GM18517 (cell line): ENCODE measurements at regions not wholly inside any gene's neighbourhood (a gene's known extent, or its start where the extent isn't known, plus 50 kb on each side); places are given as distances from the start of the nearest gene placed in this dataset.

ENCODE experiments used
- ATAC-seq: cut with Tn5 transposase; IDR thresholded peaks from one replicate; pipeline ENCODE4 v1.9.1; 2021; ENCODE audit warnings: mild to moderate bottlenecking, moderate library complexity; ENCODE audit not compliant: unreplicated experiment

GRCh38 chr11:76277298-76278175 lies 71.2 kb upstream of the WNT11 start:
- no peak for ATAC-seq

GRCh38 chr11:76276781-76277155 lies 70.5 kb upstream of the WNT11 start:
- ATAC-seq = no peak

GRCh38 chr11:76276046-76276780 lies 69.9 kb upstream of the WNT11 start:
- no peak for ATAC-seq

- no peak for ATAC-seq
These were observed 69.1 kb upstream of the WNT11 start for GRCh38 chr11:76275446-76275845.

- ATAC-seq = no peak
These were observed 64.8 kb upstream of the WNT11 start for GRCh38 chr11:76271068-76271467.

GRCh38 chr11:76270389-76270788 lies 64.1 kb upstream of the WNT11 start:
- no peak for ATAC-seq

GRCh38 chr11:76269661-76270261 lies 63.5 kb upstream of the WNT11 start:
- ATAC-seq = no peak

- no peak for ATAC-seq
These were observed 62.9 kb upstream of the WNT11 start for GRCh38 chr11:76269247-76269646.

- no peak for ATAC-seq
These were observed 62.2 kb upstream of the WNT11 start for GRCh38 chr11:76268498-76268897.

- ATAC-seq = no peak
These were observed 61.3 kb upstream of the WNT11 start for GRCh38 chr11:76267556-76267955.

- ATAC-seq = no peak
These were observed 60.2 kb upstream of the WNT11 start for GRCh38 chr11:76266286-76267100.

- ATAC-seq = no peak
These were observed 59.5 kb upstream of the WNT11 start for GRCh38 chr11:76265771-76266241.

GRCh38 chr11:76263657-76264056 lies 57.4 kb upstream of the WNT11 start:
- ATAC-seq = no peak

- no peak for ATAC-seq
These were observed 56.9 kb upstream of the WNT11 start for GRCh38 chr11:76263166-76263565.

- ATAC-seq = no peak
These were observed 54.1 kb upstream of the WNT11 start for GRCh38 chr11:76260296-76260925.

GRCh38 chr11:76259299-76259908 lies 53.1 kb upstream of the WNT11 start:
- ATAC-seq = no peak

- ATAC-seq = no peak
These were observed 50.9 kb upstream of the WNT11 start for GRCh38 chr11:76257074-76257719.

- no peak for ATAC-seq
These were observed 50.1 kb upstream of the WNT11 start for GRCh38 chr11:76256448-76256847.
